Vagina (tissue), 2 donors: ENCODE measurements at regions not wholly inside any gene's neighbourhood (a gene's known extent, or its start where the extent isn't known, plus 50 kb on each side); places are given as distances from the start of the nearest gene placed in this dataset.

Source experiments
- CTCF ChIP-seq, 3 experiments: fragments of 450-650 bp in 2 of 3; fragments of 200-600 bp in 1 of 3; sonication (generic) in 1 of 3; IDR thresholded peaks; one replicate each; pipeline ENCODE4 v1.5.1; 2017 to 2019; ENCODE audit warnings: antibody characterized with exemption in 3 of 3, mild to moderate bottlenecking in 2 of 3, moderate library complexity in 2 of 3
- POLR2AphosphoS5 ChIP-seq, 2 donors: sonication (generic); formaldehyde crosslinking; IDR thresholded peaks; one replicate each; pipeline ENCODE4 v1.9.0; 2017; ENCODE audit warnings: antibody characterized with exemption in 2 of 2, mild to moderate bottlenecking in 2 of 2, low read depth in 1 of 2; ENCODE audit not compliant: insufficient read depth in 1 of 2

GRCh38 chr2:216274194-216274840, 98.0 kb downstream of the MARCHF4 start:
- no peak for TF ChIP-seq CTCF (IDR thresholded peaks at IDR 0.05)
- no peak for TF ChIP-seq POLR2AphosphoS5 (IDR thresholded peaks at IDR 0.05; ENCODE audit: insufficient read depth in 1 of 2, low read depth in 1 of 2)
